GM19455 (cell line): ENCODE measurements at regions not wholly inside any gene's neighbourhood (a gene's known extent, or its start where the extent isn't known, plus 50 kb on each side); places are given as distances from the start of the nearest gene placed in this dataset.
"Not testable (repeated sequence)": the region's sequence is repeated elsewhere in the genome, so short reads cannot be mapped to it uniquely, and the experiment has no call there.

Experiments
- ATAC-seq: cut with Tn5 transposase; IDR thresholded peaks from one replicate; pipeline ENCODE4 v1.9.1; 2021; ENCODE audit not compliant: unreplicated experiment

- ATAC-seq: no peak
Measured at GRCh38 chr6:141402489-141402888, 730.2 kb upstream of the GJE1 start.

- no peak for ATAC-seq
Measured at GRCh38 chr6:141401851-141402250, 730.9 kb upstream of the GJE1 start.

GRCh38 chr6:141401168-141401567 lies 731.6 kb upstream of the GJE1 start:
- ATAC-seq: no peak

GRCh38 chr6:141398949-141399348 lies 733.8 kb upstream of the GJE1 start:
- no peak for ATAC-seq

GRCh38 chr6:141395443-141396008 lies 737.2 kb upstream of the GJE1 start:
- ATAC-seq: no peak

- ATAC-seq: no peak
Measured at GRCh38 chr6:141394565-141395051, 738.1 kb upstream of the GJE1 start.

- ATAC-seq: no peak
Measured at GRCh38 chr6:141394125-141394536, 738.6 kb upstream of the GJE1 start.

- ATAC-seq: no peak
Measured at GRCh38 chr6:141393405-141394124, 739.2 kb upstream of the GJE1 start.

- not testable (repeated sequence) for ATAC-seq
Measured at GRCh38 chr6:141391135-141391534, 741.6 kb upstream of the GJE1 start.

GRCh38 chr6:141388666-141389065 lies 744.1 kb upstream of the GJE1 start:
- no peak for ATAC-seq

GRCh38 chr6:141370438-141370837 lies 762.3 kb upstream of the GJE1 start:
- no peak for ATAC-seq

GRCh38 chr6:141366796-141367195 lies 765.9 kb upstream of the GJE1 start:
- not testable (repeated sequence) for ATAC-seq

- no peak for ATAC-seq
Measured at GRCh38 chr6:141364694-141365093, 768.0 kb upstream of the GJE1 start.

GRCh38 chr6:141364232-141364631 lies 768.5 kb upstream of the GJE1 start:
- no peak for ATAC-seq

GRCh38 chr6:141361559-141361958 lies 771.2 kb upstream of the GJE1 start:
- ATAC-seq: no peak

GRCh38 chr6:141359953-141360352 lies 772.8 kb upstream of the GJE1 start:
- no peak for ATAC-seq

- no peak for ATAC-seq
Measured at GRCh38 chr6:141354191-141354955, 778.4 kb upstream of the GJE1 start.

- ATAC-seq: no peak
Measured at GRCh38 chr6:141351721-141352120, 781.0 kb upstream of the GJE1 start.

GRCh38 chr6:141349710-141350109 lies 783.0 kb upstream of the GJE1 start:
- ATAC-seq: no peak

GRCh38 chr6:141347906-141348492 lies 784.7 kb upstream of the GJE1 start:
- ATAC-seq: no peak

GRCh38 chr6:141347086-141347485 lies 785.6 kb upstream of the GJE1 start:
- no peak for ATAC-seq

GRCh38 chr6:141346535-141346934 lies 786.2 kb upstream of the GJE1 start:
- no peak for ATAC-seq
